ENCODE measurements at regions not wholly inside any gene's neighbourhood (a gene's known extent, or its start where the extent isn't known, plus 50 kb on each side); places are given as distances from the start of the nearest gene placed in this dataset.

DNA sequence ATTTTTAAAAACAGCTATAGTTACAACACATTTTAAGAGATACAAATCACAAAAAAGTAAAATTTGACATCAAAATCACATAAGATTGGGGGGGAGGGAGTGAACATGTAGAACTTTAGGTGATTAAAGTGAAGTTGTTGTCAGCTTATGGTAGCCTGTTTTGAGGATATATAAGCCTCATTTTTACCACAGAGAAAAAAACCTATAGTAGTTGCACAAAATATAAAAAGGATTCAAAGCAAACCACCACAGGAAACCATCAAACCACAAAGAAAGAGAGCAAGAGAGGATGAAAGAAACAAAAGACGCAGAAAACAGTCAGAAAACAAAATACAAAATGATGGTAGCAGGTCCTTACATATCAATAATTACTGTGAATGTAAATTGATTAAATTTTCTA lies 291.9 kb upstream of the DEPDC1 start:
- no peak overlapping the region for H3K27ac Mint-ChIP-seq
- no peak overlapping the region for H3K27ac ChIP-seq (ENCODE audit: low read depth in 1 of 2, low read length in 2 of 2)
- intact Hi-C loops (cut with DNase I, micrococcal nuclease) = no loop called here
- no peaks in the 10 kb centered on the region for H3K27me3 ChIP-seq (ENCODE audit: control insufficient read depth in 1 of 2, insufficient read depth in 2 of 2, low read length in 2 of 2)
- no peaks in the 10 kb centered on the region for H3K27me3 Mint-ChIP-seq
- H3K9me3 ChIP-seq (ENCODE audit: control insufficient read depth in 1 of 2, insufficient read depth in 1 of 2, low read length in 2 of 2) = peaks cover 0 to 3% of the 10 kb centered on the region in 2 experiments
- no peak overlapping the region for H3K4me3 Mint-ChIP-seq
- no peaks in the 10 kb centered on the region for H3K4me1 Mint-ChIP-seq (ENCODE audit: low read depth)
- CTCF ChIA-PET = no interaction called here
- no peak for DNase-seq
- H3K9me3 Mint-ChIP-seq = peaks cover 3% of the 10 kb centered on the region
- H3K4me1 ChIP-seq (ENCODE audit: insufficient read depth, low read length) = no peaks in the 10 kb centered on the region
- no peaks in the 10 kb centered on the region for H3K36me3 ChIP-seq (ENCODE audit: insufficient read depth, low read length)
- H3K4me3 ChIP-seq (ENCODE audit: low read length) = no peak overlapping the region
- TF ChIP-seq, protein P1, sequence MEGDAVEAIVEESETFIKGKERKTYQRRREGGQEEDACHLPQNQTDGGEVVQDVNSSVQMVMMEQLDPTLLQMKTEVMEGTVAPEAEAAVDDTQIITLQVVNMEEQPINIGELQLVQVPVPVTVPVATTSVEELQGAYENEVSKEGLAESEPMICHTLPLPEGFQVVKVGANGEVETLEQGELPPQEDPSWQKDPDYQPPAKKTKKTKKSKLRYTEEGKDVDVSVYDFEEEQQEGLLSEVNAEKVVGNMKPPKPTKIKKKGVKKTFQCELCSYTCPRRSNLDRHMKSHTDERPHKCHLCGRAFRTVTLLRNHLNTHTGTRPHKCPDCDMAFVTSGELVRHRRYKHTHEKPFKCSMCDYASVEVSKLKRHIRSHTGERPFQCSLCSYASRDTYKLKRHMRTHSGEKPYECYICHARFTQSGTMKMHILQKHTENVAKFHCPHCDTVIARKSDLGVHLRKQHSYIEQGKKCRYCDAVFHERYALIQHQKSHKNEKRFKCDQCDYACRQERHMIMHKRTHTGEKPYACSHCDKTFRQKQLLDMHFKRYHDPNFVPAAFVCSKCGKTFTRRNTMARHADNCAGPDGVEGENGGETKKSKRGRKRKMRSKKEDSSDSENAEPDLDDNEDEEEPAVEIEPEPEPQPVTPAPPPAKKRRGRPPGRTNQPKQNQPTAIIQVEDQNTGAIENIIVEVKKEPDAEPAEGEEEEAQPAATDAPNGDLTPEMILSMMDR (IDR thresholded peaks at IDR 0.05) = no peak
- no peaks in the 10 kb centered on the region for H3K36me3 Mint-ChIP-seq (ENCODE audit: low read depth)
- POLR2A ChIA-PET = no interaction called here
- no peak for ATAC-seq (ENCODE audit: poor library complexity)

DNA sequence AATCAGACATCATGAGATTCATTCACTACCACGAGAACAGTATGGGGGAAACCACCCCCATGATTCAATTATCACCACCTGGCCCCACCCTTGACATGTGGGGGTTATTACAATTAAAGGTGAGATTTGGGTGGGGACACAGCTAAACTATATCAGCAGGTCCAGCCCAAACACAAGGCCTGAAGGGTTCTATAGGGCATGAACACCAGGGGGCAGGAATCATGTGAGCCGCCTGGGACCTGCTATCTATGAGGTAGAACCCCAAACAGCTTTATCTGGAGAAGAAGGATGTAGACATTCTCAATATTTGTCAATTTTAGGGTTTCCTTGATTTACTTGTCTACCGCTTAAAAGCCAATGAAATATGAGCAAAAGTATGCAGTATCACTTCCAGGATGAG lies 294.9 kb upstream of the DEPDC1 start:
- peaks cover 2% of the 10 kb centered on the region for H3K9me3 Mint-ChIP-seq
- DNase-seq (no peak), ATAC-seq (ENCODE audit: poor library complexity) (no peak)
- no peaks in the 10 kb centered on the region for H3K4me1 Mint-ChIP-seq (ENCODE audit: low read depth)
- no peaks in the 10 kb centered on the region for H3K36me3 Mint-ChIP-seq (ENCODE audit: low read depth)
- Histone ChIP-seq H3K27me3 (ENCODE audit: control insufficient read depth in 1 of 2, insufficient read depth in 2 of 2, low read length in 2 of 2) (no peaks in the 10 kb centered on the region), H3K9me3 (ENCODE audit: control insufficient read depth in 1 of 2, insufficient read depth in 1 of 2, low read length in 2 of 2) (peaks cover 0 to 3% of the 10 kb centered on the region in 2 experiments), H3K27ac (ENCODE audit: low read depth in 1 of 2, low read length in 2 of 2) (no peak overlapping the region), H3K4me1 (ENCODE audit: insufficient read depth, low read length) (no peaks in the 10 kb centered on the region), H3K36me3 (ENCODE audit: insufficient read depth, low read length) (no peaks in the 10 kb centered on the region), H3K4me3 (ENCODE audit: low read length) (no peak overlapping the region)
- H3K27me3 Mint-ChIP-seq = no peaks in the 10 kb centered on the region
- CTCF ChIA-PET = no interaction called here
- POLR2A ChIA-PET = no interaction called here
- no peak overlapping the region for H3K4me3 Mint-ChIP-seq
- TF ChIP-seq, protein P1 (IDR thresholded peaks at IDR 0.05) = no peak
- intact Hi-C loops (cut with DNase I, micrococcal nuclease) = no loop called here
- H3K27ac Mint-ChIP-seq = no peak overlapping the region

DNA sequence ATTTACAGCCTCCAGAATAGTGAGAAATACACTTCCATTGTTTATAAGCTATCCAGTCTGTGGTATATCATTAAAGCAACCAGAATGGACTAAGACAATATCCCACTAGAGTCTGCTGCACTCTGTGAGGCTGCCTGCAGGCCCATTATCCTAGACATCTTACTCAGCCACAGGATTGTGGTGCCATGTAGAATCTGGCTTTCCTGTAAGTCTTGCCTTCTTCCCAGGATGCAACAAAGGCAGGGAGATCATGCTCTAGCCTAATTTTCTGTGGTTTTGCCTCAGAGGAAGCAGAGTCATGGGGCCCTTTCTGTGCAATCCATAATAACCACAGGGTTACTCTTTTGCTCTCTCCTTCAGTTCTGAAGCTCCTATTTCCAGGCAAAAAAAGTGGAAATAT lies 299.1 kb upstream of the DEPDC1 start:
- ChIA-PET POLR2A (no interaction called here), CTCF (no interaction called here)
- Mint-ChIP-seq H3K27me3 (no peaks in the 10 kb centered on the region), H3K36me3 (ENCODE audit: low read depth) (no peaks in the 10 kb centered on the region), H3K27ac (no peak overlapping the region), H3K9me3 (peaks cover 6% of the 10 kb centered on the region), H3K4me1 (ENCODE audit: low read depth) (no peaks in the 10 kb centered on the region), H3K4me3 (no peak overlapping the region)
- TF ChIP-seq, protein P1 (IDR thresholded peaks at IDR 0.05) = no peak
- Histone ChIP-seq H3K4me1 (ENCODE audit: insufficient read depth, low read length) (no peaks in the 10 kb centered on the region), H3K9me3 (ENCODE audit: control insufficient read depth in 1 of 2, insufficient read depth in 1 of 2, low read length in 2 of 2) (peaks cover 0 to 2% of the 10 kb centered on the region in 2 experiments), H3K27me3 (ENCODE audit: control insufficient read depth in 1 of 2, insufficient read depth in 2 of 2, low read length in 2 of 2) (no peaks in the 10 kb centered on the region), H3K36me3 (ENCODE audit: insufficient read depth, low read length) (no peaks in the 10 kb centered on the region), H3K27ac (ENCODE audit: low read depth in 1 of 2, low read length in 2 of 2) (no peak overlapping the region), H3K4me3 (ENCODE audit: low read length) (no peak overlapping the region)
- no peak for ATAC-seq (ENCODE audit: poor library complexity)
- intact Hi-C loops (cut with DNase I, micrococcal nuclease) = no loop called here
- DNase-seq = no peak
